Caco-2 (cell line): ENCODE measurements at regions not wholly inside any gene's neighbourhood (a gene's known extent, or its start where the extent isn't known, plus 50 kb on each side); places are given as distances from the start of the nearest gene placed in this dataset.

Experiments
- BruUV-seq: library from RNA; stranded (reverse); fragments of 400-500 nt; replicated peaks from 2 replicates; lab custom pipeline; 2021; lab: Mats Ljungman, UMichigan
- CTCF ChIA-PET: fragments of 300-600 bp; sonication (Branson Sonifier 250); formaldehyde crosslinking; loops from one replicate; lab custom pipeline; 2022; ENCODE audit warnings: antibody characterized with exemption; lab: Charles Lee
- POLR2A ChIA-PET: fragments of 300-600 bp; sonication (Branson Sonifier 250); formaldehyde crosslinking; loops from one replicate; lab custom pipeline; 2022; ENCODE audit warnings: antibody characterized with exemption; lab: Charles Lee
- DNase-seq, 2 experiments: peaks; one replicate each; pipeline versions ENCODE4 v3.0.0 to v3.0.0-alpha.2; 2020 to 2022
- H3K27me3 ChIP-seq: replicated peaks from 2 replicates; pipeline ENCODE4 v1.6.0; 2011; ENCODE audit warnings: low read length; ENCODE audit not compliant: control insufficient read depth, insufficient read depth
- H3K36me3 ChIP-seq: 2 replicates; pipeline ENCODE4 v1.5.1; 2011; ENCODE audit warnings: low read length; ENCODE audit not compliant: control insufficient read depth, insufficient read depth
- H3K4me1 ChIP-seq: fragments of 250-450 bp; sonication (Bioruptor Pico); 2 replicates; pipeline ENCODE4 v1.5.1; 2020; ENCODE audit warnings: mild to moderate bottlenecking
- H3K4me3 ChIP-seq: 2 replicates; pipeline ENCODE4 v1.5.1; 2011; ENCODE audit warnings: low read depth, mild to moderate bottlenecking, control low read depth, low read length
- H3K9me3 ChIP-seq: fragments of 250-450 bp; sonication (Bioruptor Pico); 2 replicates; pipeline ENCODE4 v1.5.1; 2020; ENCODE audit warnings: mild to moderate bottlenecking, moderate library complexity
- H3K27ac Mint-ChIP-seq: one replicate; pipeline ENCODE4 v1.8.0; 2022; ENCODE audit warnings: mixed read lengths; ENCODE audit not compliant: unreplicated experiment
- H3K27me3 Mint-ChIP-seq: one replicate; pipeline ENCODE4 v1.8.0; 2022; ENCODE audit warnings: mixed read lengths; ENCODE audit not compliant: insufficient read depth, unreplicated experiment
- H3K36me3 Mint-ChIP-seq: one replicate; pipeline ENCODE4 v1.8.0; 2022; ENCODE audit warnings: mild to moderate bottlenecking, mixed read lengths; ENCODE audit not compliant: insufficient read depth, unreplicated experiment
- H3K4me1 Mint-ChIP-seq: one replicate; pipeline ENCODE4 v1.8.0; 2022; ENCODE audit warnings: low read depth, mixed read lengths; ENCODE audit not compliant: unreplicated experiment
- H3K4me3 Mint-ChIP-seq: one replicate; pipeline ENCODE4 v1.8.0; 2022; ENCODE audit warnings: mild to moderate bottlenecking, moderate library complexity, mixed read lengths; ENCODE audit not compliant: unreplicated experiment
- H3K9me3 Mint-ChIP-seq: one replicate; pipeline ENCODE4 v1.8.0; 2022; ENCODE audit warnings: mixed read lengths; ENCODE audit not compliant: unreplicated experiment
- CTCF ChIP-seq, 2 experiments: fragments of 200-600 bp in 1 of 2; IDR thresholded peaks; 1 replicate in 1 of 2; 2 replicates in 1 of 2; pipeline versions ENCODE4 v1.5.1 to v1.8.0; 2011 to 2022; ENCODE audit warnings: antibody characterized with exemption in 1 of 2, control low read depth in 1 of 2, inconsistent platforms in 1 of 2, low read depth in 1 of 2, low read length in 1 of 2, mild to moderate bottlenecking in 1 of 2, moderate library complexity in 1 of 2; ENCODE audit not compliant: insufficient read depth in 1 of 2, severe bottlenecking in 1 of 2, unreplicated experiment in 1 of 2
- intact Hi-C: fragments of 100-400 bp; cut with micrococcal nuclease; formaldehyde crosslinking; loops from one replicate; pipeline ENCODE4 v1.10.0; 2022; ENCODE audit not compliant: unreplicated experiment

- intact Hi-C loops: no loop called here
- no peaks in the 10 kb centered on the region for H3K36me3 Mint-ChIP-seq
Measured at GRCh38 chr16:66045626-66046025, 320.9 kb upstream of the CDH5 start.

GRCh38 chr16:66044556-66044955, 321.9 kb upstream of the CDH5 start:
- Mint-ChIP-seq H3K27ac (no peak overlapping the region), H3K9me3 (no peaks in the 10 kb centered on the region), H3K4me1 (no peaks in the 10 kb centered on the region), H3K27me3 (peaks cover 20% of the 10 kb centered on the region), H3K36me3 (no peaks in the 10 kb centered on the region), H3K4me3 (no peak overlapping the region)
- H3K9me3 ChIP-seq: no peaks in the 10 kb centered on the region
- H3K4me3 ChIP-seq: no peak overlapping the region
- no peaks in the 10 kb centered on the region for H3K4me1 ChIP-seq
- ChIA-PET CTCF (no interaction called here), POLR2A (no interaction called here)
- H3K27me3 ChIP-seq: no peaks in the 10 kb centered on the region
- no peaks in the 10 kb centered on the region for H3K36me3 ChIP-seq
- TF ChIP-seq CTCF (IDR thresholded peaks at IDR 0.05; ENCODE audit: insufficient read depth in 1 of 2, low read depth in 1 of 2, low read length in 1 of 2, severe bottlenecking in 1 of 2, unreplicated experiment in 1 of 2): no peak
- intact Hi-C loops: no loop called here
- BruUV-seq: no TSS peak
- DNase-seq: no peak

More at GRCh38 chr16:66045626-66046025, 320.9 kb upstream of the CDH5 start:
- no TSS peak for BruUV-seq
- H3K27me3 ChIP-seq: no peaks in the 10 kb centered on the region; the same call in 1 of the 2 replicates
- Mint-ChIP-seq H3K4me1 (no peaks in the 10 kb centered on the region), H3K4me3 (no peak overlapping the region), H3K9me3 (no peaks in the 10 kb centered on the region), H3K27me3 (peaks cover 17% of the 10 kb centered on the region), H3K27ac (no peak overlapping the region)
- H3K36me3 ChIP-seq: no peaks in the 10 kb centered on the region
- no peak overlapping the region for H3K4me3 ChIP-seq
- no peak for TF ChIP-seq CTCF (IDR thresholded peaks at IDR 0.05; ENCODE audit: insufficient read depth in 1 of 2, low read depth in 1 of 2, low read length in 1 of 2, severe bottlenecking in 1 of 2, unreplicated experiment in 1 of 2)
- no peaks in the 10 kb centered on the region for H3K4me1 ChIP-seq
- DNase-seq: no peak
- ChIA-PET POLR2A (no interaction called here), CTCF (no interaction called here)
- no peaks in the 10 kb centered on the region for H3K9me3 ChIP-seq

GRCh38 chr16:66044089-66044488, 322.4 kb upstream of the CDH5 start:
- H3K36me3 Mint-ChIP-seq: no peaks in the 10 kb centered on the region
- no peak overlapping the region for H3K4me3 Mint-ChIP-seq
- no TSS peak for BruUV-seq
- intact Hi-C loops: no loop called here
- no peaks in the 10 kb centered on the region for H3K4me1 Mint-ChIP-seq
- H3K9me3 Mint-ChIP-seq: no peaks in the 10 kb centered on the region
- H3K9me3 ChIP-seq: no peaks in the 10 kb centered on the region
- H3K36me3 ChIP-seq: no peaks in the 10 kb centered on the region
- no peaks in the 10 kb centered on the region for H3K4me1 ChIP-seq
- no peak overlapping the region for H3K4me3 ChIP-seq
- H3K27ac Mint-ChIP-seq: no peak overlapping the region
- ChIA-PET POLR2A (no interaction called here), CTCF (no interaction called here)
- no peak for TF ChIP-seq CTCF (IDR thresholded peaks at IDR 0.05; ENCODE audit: insufficient read depth in 1 of 2, low read depth in 1 of 2, low read length in 1 of 2, severe bottlenecking in 1 of 2, unreplicated experiment in 1 of 2)
- peaks cover 20% of the 10 kb centered on the region for H3K27me3 Mint-ChIP-seq
- no peak for DNase-seq
- no peaks in the 10 kb centered on the region for H3K27me3 ChIP-seq
